SH-SY5Y (cell line): ENCODE measurements at regions not wholly inside any gene's neighbourhood (a gene's known extent, or its start where the extent isn't known, plus 50 kb on each side); places are given as distances from the start of the nearest gene placed in this dataset.

Experiments
- GATA2 ChIP-seq: IDR thresholded peaks from 2 replicates; pipeline ENCODE4 v1.6.1; 2011; ENCODE audit warnings: mild to moderate bottlenecking, low read depth, low read length
- GATA3 ChIP-seq: IDR thresholded peaks from 2 replicates; pipeline ENCODE4 v1.6.1; 2011; ENCODE audit warnings: low read depth, mild to moderate bottlenecking, low read length, moderate library complexity

- no peak for TF ChIP-seq GATA2
- TF ChIP-seq GATA3, result no peak
These were observed 714.3 kb downstream of the ANKRD7 start for GRCh38 chr7:118938845-118939244.
